ENCODE measurements at regions not wholly inside any gene's neighbourhood (a gene's known extent, or its start where the extent isn't known, plus 50 kb on each side); places are given as distances from the start of the nearest gene placed in this dataset.

DNA sequence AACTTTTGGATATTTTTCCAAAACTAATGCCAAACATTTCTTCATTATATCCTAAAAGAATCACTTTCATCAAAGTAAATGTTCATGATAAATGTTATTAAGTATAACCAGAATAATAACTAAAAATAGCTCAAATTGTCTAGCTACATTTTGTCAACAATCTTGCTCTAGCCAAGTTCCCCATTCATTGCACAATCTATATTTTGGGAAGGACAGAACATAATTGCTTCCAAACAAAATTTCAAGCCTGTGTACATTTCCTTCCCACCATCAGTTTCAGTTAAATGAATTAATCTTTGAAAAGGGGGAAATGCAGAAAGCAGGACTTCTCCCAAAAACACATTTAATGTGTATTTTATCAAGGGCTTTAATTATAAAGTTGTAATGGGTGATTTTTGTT lies 98.0 kb upstream of the PLEKHG7 start:
- TF ChIP-seq YY1 (IDR thresholded peaks at IDR 0.05; ENCODE audit: extremely low read depth, insufficient replicate concordance, low read depth, low read length) (no peak), EGR1 (IDR thresholded peaks at IDR 0.05; ENCODE audit: low read depth) (no peak), POLR2AphosphoS5 (IDR thresholded peaks at IDR 0.05; ENCODE audit: low read depth, low read length) (no peak), SP1 (IDR thresholded peaks at IDR 0.05; ENCODE audit: low read depth) (no peak), RAD21 (IDR thresholded peaks at IDR 0.05; ENCODE audit: low read depth) (no peak), JUND (IDR thresholded peaks at IDR 0.05) (no peak), POLR2A (IDR thresholded peaks at IDR 0.05; ENCODE audit: borderline replicate concordance, extremely low read depth, insufficient read depth, insufficient read length) (no peak), SRF (IDR thresholded peaks at IDR 0.05; ENCODE audit: low read depth) (no peak), CEBPB (IDR thresholded peaks at IDR 0.05; ENCODE audit: low read depth) (no peak)
- TF ChIP-seq, protein P1, sequence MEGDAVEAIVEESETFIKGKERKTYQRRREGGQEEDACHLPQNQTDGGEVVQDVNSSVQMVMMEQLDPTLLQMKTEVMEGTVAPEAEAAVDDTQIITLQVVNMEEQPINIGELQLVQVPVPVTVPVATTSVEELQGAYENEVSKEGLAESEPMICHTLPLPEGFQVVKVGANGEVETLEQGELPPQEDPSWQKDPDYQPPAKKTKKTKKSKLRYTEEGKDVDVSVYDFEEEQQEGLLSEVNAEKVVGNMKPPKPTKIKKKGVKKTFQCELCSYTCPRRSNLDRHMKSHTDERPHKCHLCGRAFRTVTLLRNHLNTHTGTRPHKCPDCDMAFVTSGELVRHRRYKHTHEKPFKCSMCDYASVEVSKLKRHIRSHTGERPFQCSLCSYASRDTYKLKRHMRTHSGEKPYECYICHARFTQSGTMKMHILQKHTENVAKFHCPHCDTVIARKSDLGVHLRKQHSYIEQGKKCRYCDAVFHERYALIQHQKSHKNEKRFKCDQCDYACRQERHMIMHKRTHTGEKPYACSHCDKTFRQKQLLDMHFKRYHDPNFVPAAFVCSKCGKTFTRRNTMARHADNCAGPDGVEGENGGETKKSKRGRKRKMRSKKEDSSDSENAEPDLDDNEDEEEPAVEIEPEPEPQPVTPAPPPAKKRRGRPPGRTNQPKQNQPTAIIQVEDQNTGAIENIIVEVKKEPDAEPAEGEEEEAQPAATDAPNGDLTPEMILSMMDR (IDR thresholded peaks at IDR 0.05 in 2 of 3, conservative IDR thresholded peaks at IDR 0.05 in 1 of 3; ENCODE audit: borderline replicate concordance in 1 of 3, insufficient read depth in 1 of 3, low read depth in 2 of 3, low read length in 2 of 3), result no peak
- TF ChIP-seq, protein P2, sequence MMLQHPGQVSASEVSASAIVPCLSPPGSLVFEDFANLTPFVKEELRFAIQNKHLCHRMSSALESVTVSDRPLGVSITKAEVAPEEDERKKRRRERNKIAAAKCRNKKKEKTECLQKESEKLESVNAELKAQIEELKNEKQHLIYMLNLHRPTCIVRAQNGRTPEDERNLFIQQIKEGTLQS (IDR thresholded peaks at IDR 0.05), result no peak

All from HCT116 (cell line).